ENCODE measurements at regions not wholly inside any gene's neighbourhood (a gene's known extent, or its start where the extent isn't known, plus 50 kb on each side); places are given as distances from the start of the nearest gene placed in this dataset.

- DNase-seq (ENCODE audit: insufficient read length), result no peak
- no peak for FAIRE-seq
- TF ChIP-seq POLR2A (IDR thresholded peaks at IDR 0.05; ENCODE audit: low read depth, low read length) (no peak), POLR2AphosphoS5 (IDR thresholded peaks at IDR 0.05; ENCODE audit: low read depth, low read length) (no peak), TAF1 (IDR thresholded peaks at IDR 0.05; ENCODE audit: borderline replicate concordance, low read depth, low read length) (no peak)
Measured at GRCh38 chr20:51098284-51098810, 75.4 kb upstream of the KCNG1 start.

DNA sequence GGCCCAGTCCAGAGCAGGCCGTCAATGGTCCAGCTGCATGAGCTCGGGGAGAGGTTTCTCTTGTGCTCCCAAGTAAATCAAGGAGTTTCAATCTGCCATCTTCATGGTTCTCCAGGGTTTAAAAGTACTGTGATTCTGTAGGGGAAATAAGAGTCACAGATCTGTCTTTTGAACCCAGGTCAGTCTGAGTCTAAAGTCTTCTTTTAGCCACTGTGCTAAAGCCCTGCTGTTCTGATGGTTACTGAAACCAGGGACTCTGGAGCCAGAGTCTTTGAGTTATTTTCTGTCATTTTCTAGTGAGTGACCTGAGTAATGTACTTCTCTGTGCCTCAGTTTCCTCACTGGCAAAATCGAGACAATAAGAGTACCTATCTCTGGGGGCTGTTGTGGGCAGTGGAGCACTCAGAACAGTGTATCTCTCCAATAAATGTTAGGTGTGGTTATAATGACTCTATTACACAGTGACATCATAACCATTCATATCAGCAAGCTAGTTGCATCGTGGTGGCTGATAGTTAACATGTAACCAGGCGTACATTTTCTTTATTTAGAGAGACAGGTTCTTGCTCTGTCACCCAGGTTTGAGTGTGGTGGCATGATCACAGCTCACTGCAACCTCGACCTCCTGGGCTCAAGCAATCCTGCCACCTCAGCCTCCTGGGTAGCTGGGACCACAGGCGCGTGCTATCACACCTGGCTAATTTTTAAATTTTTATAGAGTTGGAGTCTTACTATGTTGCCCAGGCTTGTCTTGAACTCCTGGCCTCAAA is 74.6 kb upstream of the KCNG1 start:
- TF ChIP-seq POLR2AphosphoS5 (IDR thresholded peaks at IDR 0.05; ENCODE audit: low read depth, low read length) (no peak), POLR2A (IDR thresholded peaks at IDR 0.05; ENCODE audit: low read depth, low read length) (no peak), TAF1 (IDR thresholded peaks at IDR 0.05; ENCODE audit: borderline replicate concordance, low read depth, low read length) (no peak)
- DNase-seq (ENCODE audit: insufficient read length) (no peak), FAIRE-seq (no peak)

- no peak for TF ChIP-seq POLR2AphosphoS5 (IDR thresholded peaks at IDR 0.05; ENCODE audit: low read depth, low read length)
- TF ChIP-seq POLR2A (IDR thresholded peaks at IDR 0.05; ENCODE audit: low read depth, low read length), result no peak
- TF ChIP-seq TAF1 (IDR thresholded peaks at IDR 0.05; ENCODE audit: borderline replicate concordance, low read depth, low read length), result no peak
- no peak for DNase-seq (ENCODE audit: insufficient read length)
- FAIRE-seq, result no peak
Measured at GRCh38 chr20:51096582-51097267, 73.8 kb upstream of the KCNG1 start.

GRCh38 chr20:51095633-51096521 is 73.0 kb upstream of the KCNG1 start:
- FAIRE-seq (no peak), DNase-seq (ENCODE audit: insufficient read length) (no peak)
- TF ChIP-seq POLR2AphosphoS5 (IDR thresholded peaks at IDR 0.05; ENCODE audit: low read depth, low read length) (no peak), TAF1 (IDR thresholded peaks at IDR 0.05; ENCODE audit: borderline replicate concordance, low read depth, low read length) (no peak), POLR2A (IDR thresholded peaks at IDR 0.05; ENCODE audit: low read depth, low read length) (no peak)

- FAIRE-seq (no peak), DNase-seq (ENCODE audit: insufficient read length) (no peak)
- TF ChIP-seq TAF1 (IDR thresholded peaks at IDR 0.05; ENCODE audit: borderline replicate concordance, low read depth, low read length), result no peak
- TF ChIP-seq POLR2AphosphoS5 (IDR thresholded peaks at IDR 0.05; ENCODE audit: low read depth, low read length), result no peak
- TF ChIP-seq POLR2A (IDR thresholded peaks at IDR 0.05; ENCODE audit: low read depth, low read length), result no peak
Measured at GRCh38 chr20:51094221-51094620, 71.3 kb upstream of the KCNG1 start.

DNA sequence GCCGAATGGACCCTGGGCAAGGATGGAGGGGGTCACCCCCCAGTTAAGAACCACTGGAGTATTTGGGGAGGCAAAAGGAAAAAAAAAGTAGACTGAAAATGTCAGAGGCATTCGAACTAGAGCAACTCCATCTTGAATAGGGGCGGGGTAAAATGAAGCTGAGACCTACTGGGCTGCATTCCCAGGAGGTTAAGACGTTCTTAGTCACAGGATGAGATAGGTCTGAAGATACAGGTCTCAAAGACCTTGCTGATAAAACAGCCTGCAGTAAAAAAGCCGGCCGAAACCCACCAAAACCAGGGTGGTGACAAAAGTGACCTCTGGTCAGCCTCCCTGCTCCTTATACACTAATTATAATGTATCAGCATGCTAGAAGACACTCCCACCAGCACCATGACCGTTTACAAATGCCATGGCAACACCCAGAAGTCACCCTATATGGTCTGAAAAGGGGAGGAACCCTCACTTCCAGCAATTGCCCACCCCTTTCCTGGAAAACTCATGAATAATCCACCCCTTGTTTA is 70.4 kb upstream of the KCNG1 start:
- DNase-seq (ENCODE audit: insufficient read length) (no peak), FAIRE-seq (no peak)
- TF ChIP-seq TAF1 (IDR thresholded peaks at IDR 0.05; ENCODE audit: borderline replicate concordance, low read depth, low read length), result no peak

DNA sequence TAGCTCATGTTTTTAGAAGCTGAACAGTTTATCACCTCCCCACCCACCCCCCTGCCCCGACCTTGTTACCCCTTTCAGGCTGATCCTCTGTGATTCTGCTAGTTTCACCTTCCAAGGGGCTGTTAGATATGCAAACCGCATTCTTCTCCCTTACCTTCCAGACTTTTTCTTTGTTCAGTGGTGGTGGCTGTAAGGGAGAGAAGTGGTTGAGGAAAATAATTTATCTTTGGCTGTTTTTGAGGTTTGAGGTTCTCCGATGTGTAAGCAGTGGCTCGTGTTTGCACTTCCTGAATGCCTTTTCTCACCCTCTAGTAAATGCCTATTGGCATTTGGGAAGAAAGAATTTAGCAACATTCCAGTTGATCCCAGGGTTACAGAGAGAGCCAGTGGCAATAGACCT is 69.4 kb upstream of the KCNG1 start:
- FAIRE-seq, result no peak
- no peak for DNase-seq (ENCODE audit: insufficient read length)
- TF ChIP-seq TAF1 (IDR thresholded peaks at IDR 0.05; ENCODE audit: borderline replicate concordance, low read depth, low read length), result no peak
- TF ChIP-seq POLR2A (IDR thresholded peaks at IDR 0.05; ENCODE audit: low read depth, low read length), result no peak
- TF ChIP-seq POLR2AphosphoS5 (IDR thresholded peaks at IDR 0.05; ENCODE audit: low read depth, low read length), result no peak

GRCh38 chr20:51091406-51092195 is 68.7 kb upstream of the KCNG1 start:
- TF ChIP-seq TAF1 (IDR thresholded peaks at IDR 0.05; ENCODE audit: borderline replicate concordance, low read depth, low read length) (no peak), POLR2AphosphoS5 (IDR thresholded peaks at IDR 0.05; ENCODE audit: low read depth, low read length) (no peak), POLR2A (IDR thresholded peaks at IDR 0.05; ENCODE audit: low read depth, low read length) (no peak)
- DNase-seq (ENCODE audit: insufficient read length) (no peak), FAIRE-seq (no peak)

DNA sequence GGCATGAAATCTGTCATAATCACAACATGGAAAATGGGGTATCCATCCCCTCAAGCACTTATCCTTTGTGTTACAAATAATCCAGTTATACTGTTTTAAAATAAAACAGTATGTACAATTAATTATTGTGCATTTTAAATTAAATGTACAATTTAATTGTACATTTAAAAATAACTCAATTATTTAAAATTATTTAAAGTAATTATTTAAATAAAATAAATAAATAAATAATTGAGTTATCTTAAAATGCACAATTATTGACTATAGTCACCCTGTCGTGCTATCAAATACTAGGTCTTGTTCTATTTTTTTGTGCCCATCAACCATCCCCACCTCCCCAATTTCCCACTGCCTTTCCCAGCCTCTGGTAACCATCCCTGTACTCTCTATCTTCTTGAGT is 66.9 kb upstream of the KCNG1 start:
- TF ChIP-seq TAF1 (IDR thresholded peaks at IDR 0.05; ENCODE audit: borderline replicate concordance, low read depth, low read length) (no peak), POLR2A (IDR thresholded peaks at IDR 0.05; ENCODE audit: low read depth, low read length) (no peak), POLR2AphosphoS5 (IDR thresholded peaks at IDR 0.05; ENCODE audit: low read depth, low read length) (no peak)
- no peak for FAIRE-seq
- no peak for DNase-seq (ENCODE audit: insufficient read length)

DNA sequence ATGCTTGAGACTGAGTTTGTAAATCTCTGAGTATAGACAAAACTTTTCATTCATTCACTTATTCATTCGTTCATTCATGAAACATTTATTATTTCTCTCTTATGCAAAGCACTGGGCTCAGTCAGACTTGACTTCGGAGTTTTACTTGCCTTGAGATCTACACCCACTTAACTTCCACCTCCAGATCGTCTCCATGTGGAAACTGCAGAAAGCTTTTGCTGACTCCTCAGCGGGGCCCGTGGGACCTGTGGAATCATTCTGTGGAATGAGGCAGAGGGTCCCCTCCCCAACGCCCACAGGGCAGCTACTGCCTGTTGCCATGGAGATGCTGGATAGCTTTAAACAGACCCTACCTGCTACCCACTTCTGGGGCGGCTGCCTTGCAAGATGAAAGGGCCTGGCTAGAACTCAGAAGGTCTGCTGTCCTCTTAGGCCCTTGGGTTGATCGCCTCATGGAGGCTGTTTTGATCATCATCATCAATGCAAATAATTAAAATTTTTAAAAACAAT is 66.4 kb upstream of the KCNG1 start:
- no peak for FAIRE-seq
- no peak for TF ChIP-seq TAF1 (IDR thresholded peaks at IDR 0.05; ENCODE audit: borderline replicate concordance, low read depth, low read length)
- TF ChIP-seq POLR2AphosphoS5 (IDR thresholded peaks at IDR 0.05; ENCODE audit: low read depth, low read length), result no peak
- no peak for TF ChIP-seq POLR2A (IDR thresholded peaks at IDR 0.05; ENCODE audit: low read depth, low read length)
- DNase-seq (ENCODE audit: insufficient read length), result no peak
